SK-N-SH (cell line): ENCODE measurements at regions not wholly inside any gene's neighbourhood (a gene's known extent, or its start where the extent isn't known, plus 50 kb on each side); places are given as distances from the start of the nearest gene placed in this dataset.

Experiments
- CTCF ChIA-PET: fragments of 300-600, 350-600 bp; formaldehyde crosslinking; extraction: SDS; loops from one replicate; lab custom pipeline; 2021; lab: Yijun Ruan, JAX
- POLR2A ChIA-PET: fragments of 350-600 bp; sonication (Branson Sonifier 250); formaldehyde crosslinking; extraction: SDS; loops from one replicate; lab custom pipeline; 2020; ENCODE audit warnings: antibody characterized with exemption, inconsistent platforms; lab: Yijun Ruan, JAX
- DNase-seq: peaks from one replicate; pipeline ENCODE4 v3.0.0; 2012
- H2AFZ ChIP-seq: fragments of 200-600 bp; sonication (generic); 2 replicates; pipeline ENCODE4 v1.8.1; 2016; ENCODE audit warnings: antibody characterized with exemption, mild to moderate bottlenecking, low read depth
- H3F3A ChIP-seq: fragments of 200-600 bp; sonication (generic); replicated peaks from 2 replicates; pipeline ENCODE3; 2016; ENCODE audit warnings: antibody characterized with exemption, mild to moderate bottlenecking; ENCODE audit not compliant: insufficient read depth
- H3K27ac ChIP-seq, 2 experiments: fragments of 200-500 bp in 1 of 2; fragments of 200-600 bp in 1 of 2; sonication (Bioruptor generic) in 1 of 2; sonication (generic), shearing (Covaris generic) in 1 of 2; 2 replicates each; pipeline versions ENCODE4 v1.5.1 to v1.6.1; 2014 to 2016; ENCODE audit warnings: low read depth in 2 of 2, inconsistent platforms in 1 of 2, low read length in 1 of 2, mild to moderate bottlenecking in 1 of 2, mixed read lengths in 1 of 2
- H3K27me3 ChIP-seq: fragments of 200-600 bp; sonication (generic), shearing (Covaris generic); 2 replicates; pipeline ENCODE4 v1.6.1; 2016; ENCODE audit warnings: mixed run types; ENCODE audit not compliant: insufficient read depth
- H3K36me3 ChIP-seq, 2 experiments: fragments of 200-500 bp in 1 of 2; fragments of 200-600 bp in 1 of 2; sonication (Bioruptor generic) in 1 of 2; sonication (generic) in 1 of 2; replicated peaks in 1 of 2; 2 replicates each; pipeline versions ENCODE3 to v1.5.1; 2014 to 2016; ENCODE audit warnings: low read length in 1 of 2, mild to moderate bottlenecking in 1 of 2; ENCODE audit not compliant: insufficient read depth in 2 of 2, control insufficient read depth in 1 of 2
- H3K4me1 ChIP-seq, 2 experiments: fragments of 200-500 bp in 1 of 2; fragments of 200-600 bp in 1 of 2; sonication (Bioruptor generic) in 1 of 2; sonication (generic), shearing (Covaris generic) in 1 of 2; 2 replicates each; pipeline versions ENCODE4 v1.5.1 to v1.6.1; 2014 to 2016; ENCODE audit warnings: low read depth in 1 of 2, low read length in 1 of 2, mixed run types in 1 of 2; ENCODE audit not compliant: insufficient read depth in 2 of 2, control insufficient read depth in 1 of 2
- H3K4me2 ChIP-seq: fragments of 200-600 bp; sonication (generic), shearing (Covaris generic); 2 replicates; pipeline ENCODE4 v1.6.1; 2017; ENCODE audit warnings: mixed run types
- H3K4me3 ChIP-seq, 2 experiments: fragments of 200-500 bp in 1 of 2; fragments of 200-600 bp in 1 of 2; sonication (Bioruptor generic) in 1 of 2; sonication (generic), shearing (Covaris generic) in 1 of 2; 2 replicates each; pipeline versions ENCODE4 v1.5.1 to v1.8.1; 2014 to 2016; ENCODE audit warnings: low read depth in 2 of 2, inconsistent platforms in 1 of 2, low read length in 1 of 2, mild to moderate bottlenecking in 1 of 2, mixed read lengths in 1 of 2, moderate library complexity in 1 of 2
- H3K79me2 ChIP-seq: fragments of 200-600 bp; sonication (generic); 2 replicates; pipeline ENCODE4 v1.8.1; 2017; ENCODE audit warnings: mild to moderate bottlenecking; ENCODE audit not compliant: insufficient read depth
- H3K9ac ChIP-seq: fragments of 200-600 bp; sonication (generic); 2 replicates; pipeline ENCODE4 v1.6.1; 2017; ENCODE audit warnings: mixed run types
- H3K9me2 ChIP-seq: fragments of 200-600 bp; sonication (generic); 2 replicates; pipeline ENCODE4 v1.6.1; 2017; ENCODE audit warnings: mixed run types
- H3K9me3 ChIP-seq: fragments of 200-600 bp; sonication (generic); 2 replicates; pipeline ENCODE4 v1.6.1; 2017; ENCODE audit warnings: mixed run types, mild to moderate bottlenecking, moderate library complexity
- H4K20me1 ChIP-seq: fragments of 200-600 bp; sonication (generic); 2 replicates; pipeline ENCODE4 v1.6.1; 2017; ENCODE audit warnings: mild to moderate bottlenecking, mixed run types; ENCODE audit not compliant: insufficient read depth
- CHD2 ChIP-seq: fragments of 150-350 bp; IDR thresholded peaks from 2 replicates; pipeline ENCODE4 v1.6.1; 2018; ENCODE audit warnings: low read length; ENCODE audit not compliant: partially characterized antibody
- CTCF ChIP-seq: fragments of 200-600 bp; sonication (generic); IDR thresholded peaks from 2 replicates; pipeline ENCODE4 v1.6.1; 2017; ENCODE audit warnings: antibody characterized with exemption, mild to moderate bottlenecking, moderate library complexity
- ELF1 ChIP-seq: IDR thresholded peaks from 2 replicates; pipeline ENCODE4 v1.4.0; 2012
- EZH2phosphoT487 ChIP-seq: fragments of 200-600 bp; sonication (generic); IDR thresholded peaks from 2 replicates; pipeline ENCODE4 v1.6.1; 2017; ENCODE audit warnings: low read depth, mixed run types, mild to moderate bottlenecking, antibody characterized with exemption, moderate library complexity, borderline replicate concordance
- FOXJ3 ChIP-seq: sonication (generic); formaldehyde crosslinking; IDR thresholded peaks from 2 replicates; pipeline ENCODE4 v1.5.1; 2020; ENCODE audit warnings: mild to moderate bottlenecking, missing genetic modification reagents
- FOXM1 ChIP-seq: IDR thresholded peaks from 2 replicates; pipeline ENCODE4 v1.4.0; 2012; ENCODE audit warnings: low read depth, mild to moderate bottlenecking
- GABPA ChIP-seq: IDR thresholded peaks from 2 replicates; pipeline ENCODE4 v1.4.0; 2012; ENCODE audit warnings: low read depth, mild to moderate bottlenecking
- JUND ChIP-seq: IDR thresholded peaks from 2 replicates; pipeline ENCODE4 v1.4.0; 2012
- MAX ChIP-seq: IDR thresholded peaks from 2 replicates; pipeline ENCODE4 v1.4.0; 2012; ENCODE audit warnings: low read depth
- MEF2A ChIP-seq: IDR thresholded peaks from 2 replicates; pipeline ENCODE4 v1.4.0; 2012; ENCODE audit warnings: low read depth, borderline replicate concordance
- NFIC ChIP-seq: IDR thresholded peaks from 2 replicates; pipeline ENCODE4 v1.4.0; 2012; ENCODE audit warnings: borderline replicate concordance
- PBX3 ChIP-seq: IDR thresholded peaks from 2 replicates; pipeline ENCODE4; 2012
- REST ChIP-seq: IDR thresholded peaks from 2 replicates; pipeline ENCODE4 v1.6.1; 2012; ENCODE audit warnings: mild to moderate bottlenecking, low read depth, low read length, moderate library complexity
- RFX5 ChIP-seq: IDR thresholded peaks from 2 replicates; pipeline ENCODE4 v1.6.1; 2012; ENCODE audit warnings: mild to moderate bottlenecking, improper control_type of control experiment, low read length
- SIN3A ChIP-seq: IDR thresholded peaks from 2 replicates; pipeline ENCODE4 v1.6.1; 2012; ENCODE audit warnings: low read depth, mild to moderate bottlenecking, low read length, moderate library complexity, borderline replicate concordance
- TAF1 ChIP-seq: IDR thresholded peaks from 2 replicates; pipeline ENCODE4 v1.6.1; 2012; ENCODE audit warnings: low read depth, mild to moderate bottlenecking, low read length, moderate library complexity, borderline replicate concordance
- USF1 ChIP-seq: IDR thresholded peaks from 2 replicates; pipeline ENCODE4 v1.4.0; 2012; ENCODE audit warnings: low read depth, borderline replicate concordance
- YY1 ChIP-seq: IDR thresholded peaks from 2 replicates; pipeline ENCODE4 v1.4.0; 2012; ENCODE audit warnings: low read depth, mild to moderate bottlenecking
- ZBTB33 ChIP-seq: IDR thresholded peaks from 2 replicates; pipeline ENCODE4 v1.4.0; 2012; ENCODE audit warnings: low read depth, borderline replicate concordance
- WGBS: methylation state at CpG from one replicate; pipeline ENCODE4 v1.1.6; 2017; ENCODE audit warnings: low lambda C conversion rate; 5-methylcytosine and 5-hydroxymethylcytosine counted together

- H3K4me2 ChIP-seq, result no peak overlapping the region
- ChIA-PET CTCF (no interaction called here), POLR2A (no interaction called here)
- H3K9ac ChIP-seq, result no peak overlapping the region
- peaks cover 2 to 6% of the 10 kb centered on the region in 2 experiments; a peak in 2 of 4 replicates for H3K4me1 ChIP-seq
- 93% methylated on average over 4 of the region's 4 CpGs for WGBS
- H3K27ac ChIP-seq, result no peak overlapping the region
- DNase-seq, result no peak
- no peaks in the 10 kb centered on the region for H3K79me2 ChIP-seq
- H3K9me2 ChIP-seq, result no peaks in the 10 kb centered on the region
- H3K9me3 ChIP-seq, result no peaks in the 10 kb centered on the region
- H2AFZ ChIP-seq, result no peak overlapping the region
- no peaks in the 10 kb centered on the region for H3K27me3 ChIP-seq
- H3F3A ChIP-seq, result no peaks in the 10 kb centered on the region
- no peak for TF ChIP-seq PBX3
- no peak for TF ChIP-seq JUND
- no peak for TF ChIP-seq TAF1
- no peak for TF ChIP-seq ELF1
- no peak for TF ChIP-seq RFX5
- TF ChIP-seq REST, result no peak
- no peak for TF ChIP-seq EZH2phosphoT487
- no peak for TF ChIP-seq MEF2A
- no peak for TF ChIP-seq FOXM1
- TF ChIP-seq GABPA, result no peak
- TF ChIP-seq USF1, result no peak
- TF ChIP-seq FOXJ3 (CRISPR knock-in tag), result no peak
- no peak for TF ChIP-seq NFIC
- TF ChIP-seq MAX, result no peak
- no peak for TF ChIP-seq CTCF
- TF ChIP-seq SIN3A, result no peak
- TF ChIP-seq ZBTB33, result no peak
- TF ChIP-seq CHD2, result no peak
- no peak for TF ChIP-seq YY1
- H3K36me3 ChIP-seq, result no peaks in the 10 kb centered on the region
- H4K20me1 ChIP-seq, result no peaks in the 10 kb centered on the region
- no peak overlapping the region for H3K4me3 ChIP-seq
Observed at GRCh38 chr13:24045597-24045996, 114.9 kb upstream of the SPATA13 start.
